ENCODE measurements at regions not wholly inside any gene's neighbourhood (a gene's known extent, or its start where the extent isn't known, plus 50 kb on each side); places are given as distances from the start of the nearest gene placed in this dataset.
"Not testable (repeated sequence)": the region's sequence is repeated elsewhere in the genome, so short reads cannot be mapped to it uniquely, and the experiment has no call there.

DNA sequence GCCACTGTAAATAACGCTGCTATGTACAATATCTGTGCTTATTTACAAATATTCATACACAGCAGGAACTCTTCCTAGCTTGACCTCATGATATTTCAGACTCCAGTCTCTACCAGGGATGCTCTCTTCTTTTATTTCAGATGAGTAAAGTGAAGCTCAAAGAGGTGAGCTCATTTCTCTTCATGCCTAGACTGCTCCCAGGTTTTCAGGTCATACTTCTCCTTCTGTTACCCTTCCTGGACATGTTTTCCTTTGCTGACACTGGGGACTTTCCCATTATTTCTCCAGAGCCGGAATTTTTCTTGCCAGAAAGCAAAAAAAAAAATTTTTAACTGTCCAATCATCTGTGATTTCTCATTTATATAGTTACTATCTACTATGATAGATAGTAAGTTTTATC lies 147.2 kb upstream of the DST start:
- no peak for DNase-seq (ENCODE audit: low read depth)
- TF ChIP-seq, protein P1, sequence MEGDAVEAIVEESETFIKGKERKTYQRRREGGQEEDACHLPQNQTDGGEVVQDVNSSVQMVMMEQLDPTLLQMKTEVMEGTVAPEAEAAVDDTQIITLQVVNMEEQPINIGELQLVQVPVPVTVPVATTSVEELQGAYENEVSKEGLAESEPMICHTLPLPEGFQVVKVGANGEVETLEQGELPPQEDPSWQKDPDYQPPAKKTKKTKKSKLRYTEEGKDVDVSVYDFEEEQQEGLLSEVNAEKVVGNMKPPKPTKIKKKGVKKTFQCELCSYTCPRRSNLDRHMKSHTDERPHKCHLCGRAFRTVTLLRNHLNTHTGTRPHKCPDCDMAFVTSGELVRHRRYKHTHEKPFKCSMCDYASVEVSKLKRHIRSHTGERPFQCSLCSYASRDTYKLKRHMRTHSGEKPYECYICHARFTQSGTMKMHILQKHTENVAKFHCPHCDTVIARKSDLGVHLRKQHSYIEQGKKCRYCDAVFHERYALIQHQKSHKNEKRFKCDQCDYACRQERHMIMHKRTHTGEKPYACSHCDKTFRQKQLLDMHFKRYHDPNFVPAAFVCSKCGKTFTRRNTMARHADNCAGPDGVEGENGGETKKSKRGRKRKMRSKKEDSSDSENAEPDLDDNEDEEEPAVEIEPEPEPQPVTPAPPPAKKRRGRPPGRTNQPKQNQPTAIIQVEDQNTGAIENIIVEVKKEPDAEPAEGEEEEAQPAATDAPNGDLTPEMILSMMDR (IDR thresholded peaks at IDR 0.05; ENCODE audit: insufficient read depth, low read depth, low read length): no peak
- H3K4me3 ChIP-seq (ENCODE audit: low read depth, low read length): no peak overlapping the region

DNA sequence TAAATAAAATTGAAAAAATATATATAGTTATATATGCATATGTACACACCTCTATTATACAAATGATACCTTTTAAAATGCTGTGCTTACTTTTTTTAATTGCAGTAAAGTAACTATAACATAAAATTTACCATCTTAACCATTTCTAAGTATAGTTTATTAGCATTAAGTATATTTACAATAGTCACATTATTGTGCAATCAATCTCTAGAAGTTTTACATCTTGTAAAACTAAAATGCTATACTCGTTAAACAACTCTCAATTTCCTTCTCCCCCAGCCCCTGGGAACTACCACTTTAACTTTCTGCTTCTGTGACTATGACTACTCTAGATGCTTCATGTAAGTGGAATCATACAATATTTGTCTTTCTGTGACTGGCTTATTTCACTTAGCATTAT lies 146.7 kb upstream of the DST start:
- no peak overlapping the region for H3K4me3 ChIP-seq (ENCODE audit: low read depth, low read length)
- DNase-seq (ENCODE audit: low read depth): peak; percentile 44
- TF ChIP-seq, protein P1 (IDR thresholded peaks at IDR 0.05; ENCODE audit: insufficient read depth, low read depth, low read length): no peak

DNA sequence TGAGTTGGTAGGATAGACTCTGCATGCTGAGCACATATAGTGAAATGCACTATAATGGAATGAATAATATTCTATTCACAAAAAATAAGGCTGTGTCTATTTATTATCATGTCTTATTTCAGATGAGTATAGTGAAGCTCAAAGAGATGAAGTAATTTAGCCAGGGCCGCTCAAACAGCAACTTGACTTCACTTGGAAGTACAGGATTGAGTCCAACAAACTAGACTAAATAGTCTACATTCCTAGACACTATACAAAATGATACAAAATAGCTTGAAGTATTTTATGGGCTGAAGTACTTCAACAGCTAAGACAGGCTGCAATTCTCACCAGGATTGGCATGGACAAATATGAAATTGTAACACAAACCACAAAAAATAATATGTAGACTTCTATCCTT lies 144.5 kb upstream of the DST start:
- TF ChIP-seq, protein P1 (IDR thresholded peaks at IDR 0.05; ENCODE audit: insufficient read depth, low read depth, low read length): no peak
- DNase-seq (ENCODE audit: low read depth): peak; percentile 69
- no peak overlapping the region for H3K4me3 ChIP-seq (ENCODE audit: low read depth, low read length)

DNA sequence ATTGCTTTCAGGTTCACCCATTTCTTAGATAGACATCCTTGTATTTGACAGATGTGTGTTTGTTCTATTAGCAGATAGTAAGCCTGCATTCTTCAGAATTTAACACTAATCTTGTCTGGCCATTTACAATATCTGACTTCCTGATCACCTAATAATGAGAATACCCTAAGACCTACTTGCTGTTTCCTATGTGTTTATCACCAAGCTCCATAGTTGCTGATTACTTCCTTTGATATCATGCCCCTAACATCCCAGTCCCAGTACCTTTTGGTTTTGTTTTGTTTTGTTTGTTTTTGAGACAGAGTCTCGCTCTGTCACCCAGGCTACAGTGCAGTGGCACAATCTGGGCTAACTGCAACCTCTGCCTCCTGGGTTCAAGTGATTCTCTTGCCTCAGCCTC lies 143.6 kb upstream of the DST start:
- DNase-seq (ENCODE audit: low read depth): no peak
- TF ChIP-seq, protein P1 (IDR thresholded peaks at IDR 0.05; ENCODE audit: insufficient read depth, low read depth, low read length): no peak

DNA sequence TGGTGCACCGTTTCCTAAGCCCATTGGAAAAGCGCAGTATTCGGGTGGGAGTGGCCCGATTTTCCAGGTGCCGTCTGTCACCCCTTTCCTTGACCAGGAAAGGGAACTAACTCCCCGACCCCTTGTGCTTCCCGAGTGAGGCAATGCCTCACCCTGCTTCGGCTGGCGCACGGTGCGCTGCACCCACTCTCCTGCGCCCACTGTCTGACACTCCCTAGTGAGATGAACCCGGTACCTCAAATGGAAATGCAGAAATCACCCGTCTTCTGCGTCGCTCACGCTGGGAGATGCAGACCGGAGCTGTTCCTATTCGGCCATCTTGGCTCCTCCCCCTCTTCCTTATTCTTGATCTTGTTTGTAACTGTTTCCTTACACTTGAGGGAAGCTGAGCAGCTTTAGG lies 142.8 kb upstream of the DST start:
- H3K4me3 ChIP-seq (ENCODE audit: low read depth, low read length): peak overlapping the region; percentile 52
- DNase-seq (ENCODE audit: low read depth): not testable (repeated sequence)

More for the DNA sequence above, 143.6 kb upstream of the DST start:
- no peak overlapping the region for H3K4me3 ChIP-seq (ENCODE audit: low read depth, low read length)

DNA sequence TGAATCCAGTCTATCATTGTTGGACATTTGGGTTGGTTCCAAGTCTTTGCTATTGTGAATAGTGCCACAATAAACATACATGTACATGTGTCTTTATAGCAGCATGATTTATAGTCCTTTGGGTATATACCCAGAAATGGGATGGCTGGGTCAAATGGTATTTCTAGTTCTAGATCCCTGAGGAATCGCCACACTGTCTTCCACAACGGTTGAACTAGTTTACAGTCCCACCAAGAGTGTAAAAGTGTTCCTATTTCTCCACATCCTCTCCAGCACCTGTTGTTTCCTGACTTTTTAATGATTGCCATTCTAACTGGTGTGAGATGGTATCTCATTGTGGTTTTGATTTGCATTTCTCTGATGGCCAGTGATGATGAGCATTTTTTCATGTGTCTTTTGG lies 137.4 kb upstream of the DST start:
- DNase-seq (ENCODE audit: low read depth); H3K4me3 ChIP-seq (ENCODE audit: low read depth, low read length): not testable (repeated sequence)

DNA sequence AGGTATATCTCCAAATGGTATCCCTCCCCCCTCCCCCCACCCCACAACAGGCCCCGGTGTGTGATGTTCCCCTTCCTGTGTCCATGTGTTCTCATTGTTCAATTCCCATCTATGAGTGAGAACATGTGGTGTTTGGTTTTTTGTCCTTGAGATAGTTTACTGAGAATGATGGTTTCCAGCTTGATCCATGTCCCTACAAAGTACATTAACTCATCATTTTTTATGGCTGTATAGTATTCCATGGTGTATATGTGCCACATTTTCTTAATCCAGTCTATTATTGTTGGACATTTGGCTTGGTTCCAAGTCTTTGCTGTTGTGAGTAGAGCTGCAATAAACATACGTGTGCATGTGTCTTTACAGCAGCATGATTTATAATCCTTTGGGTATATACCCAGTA lies 135.8 kb upstream of the DST start:
- not testable (repeated sequence) for H3K4me3 ChIP-seq (ENCODE audit: low read depth, low read length); DNase-seq (ENCODE audit: low read depth)

DNA sequence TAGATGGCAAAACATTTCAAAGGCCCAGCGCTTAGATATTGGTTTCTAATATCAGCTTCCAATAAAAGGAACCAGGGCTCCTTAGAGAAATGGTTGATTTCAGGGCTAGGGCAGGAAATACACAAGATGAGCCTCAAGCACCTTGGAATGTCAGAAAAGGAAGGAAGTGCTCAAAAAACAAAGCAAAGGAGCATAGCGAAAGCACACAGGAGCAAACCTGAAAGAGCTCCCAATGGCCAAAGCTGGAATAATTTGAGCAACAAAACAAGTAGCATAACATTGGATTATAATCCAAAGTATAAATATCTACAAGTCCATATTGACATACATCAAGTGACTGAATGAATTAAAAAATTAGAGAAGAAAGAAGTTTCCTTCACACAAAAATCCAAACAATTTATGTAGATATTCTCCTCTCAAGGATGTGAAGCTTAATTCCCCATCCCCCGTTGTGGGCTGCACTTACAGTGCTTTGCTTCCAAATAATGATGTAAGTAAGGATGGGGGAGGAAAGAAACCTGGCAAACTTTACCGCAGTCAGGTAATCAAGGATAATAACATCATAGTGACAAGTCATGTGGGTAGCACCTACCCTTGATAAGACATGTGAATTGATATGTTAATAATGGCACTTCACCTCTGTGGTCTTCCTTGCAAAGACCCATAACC lies 132.9 kb upstream of the DST start:
- TF ChIP-seq, protein P1 (IDR thresholded peaks at IDR 0.05; ENCODE audit: insufficient read depth, low read depth, low read length): no peak
- DNase-seq (ENCODE audit: low read depth): no peak
- no peak overlapping the region for H3K4me3 ChIP-seq (ENCODE audit: low read depth, low read length)
